ENCODE measurements at regions not wholly inside any gene's neighbourhood (a gene's known extent, or its start where the extent isn't known, plus 50 kb on each side); places are given as distances from the start of the nearest gene placed in this dataset.

GRCh38 chr12:66831495-66831894 is 152.6 kb upstream of the GRIP1 start:
- TF ChIP-seq POLR2AphosphoS5 (IDR thresholded peaks at IDR 0.05; ENCODE audit: low read depth, low read length) (no peak), POLR2A (IDR thresholded peaks at IDR 0.05; ENCODE audit: low read depth, low read length) (no peak), PAX5 (IDR thresholded peaks at IDR 0.05; ENCODE audit: insufficient read depth, low read length, severe bottlenecking) (no peak), TAF1 (IDR thresholded peaks at IDR 0.05; ENCODE audit: low read depth, low read length) (no peak), SPI1 (IDR thresholded peaks at IDR 0.05; ENCODE audit: low read depth, low read length) (no peak), POU2F2 (IDR thresholded peaks at IDR 0.05; ENCODE audit: low read depth, low read length) (no peak)

Measured in GM12891 (cell line).